ENCODE measurements at regions not wholly inside any gene's neighbourhood (a gene's known extent, or its start where the extent isn't known, plus 50 kb on each side); places are given as distances from the start of the nearest gene placed in this dataset.

GRCh38 chr6:141026504-141026903, 1106.2 kb upstream of the GJE1 start:
- no peak for DNase-seq

- DNase-seq, result no peak
Observed at GRCh38 chr6:141024526-141024925, 1108.2 kb upstream of the GJE1 start.

DNA sequence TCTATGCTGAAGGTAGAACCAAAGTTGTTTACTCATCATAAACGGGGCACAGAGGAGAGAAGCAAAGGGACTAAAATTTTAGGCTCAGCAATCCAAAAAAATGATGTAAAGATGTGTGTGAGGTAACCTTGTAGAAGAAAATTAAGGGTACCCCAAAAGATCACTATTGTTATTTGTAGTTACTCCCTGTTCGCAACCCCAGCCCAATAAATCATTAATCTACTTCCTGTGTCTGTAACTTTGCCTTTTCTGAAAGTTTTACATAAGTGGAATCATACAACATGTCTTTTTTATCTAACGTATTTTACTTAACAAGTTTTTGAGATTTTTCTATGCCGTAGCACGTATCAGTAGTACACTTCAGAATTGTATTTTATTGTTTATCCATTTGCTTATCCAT, 1114.8 kb upstream of the GJE1 start:
- DNase-seq, result no peak

DNA sequence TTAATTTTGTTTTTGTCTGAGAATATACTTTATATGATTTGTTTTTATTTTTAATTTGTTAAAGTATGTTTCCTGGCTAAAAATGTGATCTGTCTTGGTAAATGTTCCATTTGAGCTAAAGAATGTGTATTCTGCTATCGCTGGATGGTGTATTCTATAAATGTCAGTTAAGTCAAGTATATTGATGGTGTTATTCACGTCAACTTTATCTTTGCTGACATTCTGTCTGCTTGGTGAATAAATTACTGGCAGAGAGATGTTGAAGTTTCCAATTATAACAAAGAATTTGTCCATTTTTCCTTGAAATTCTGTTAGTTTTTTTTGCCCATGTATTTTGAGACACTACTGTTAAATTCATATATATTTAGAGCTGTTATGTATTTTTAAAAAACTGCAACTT, 1131.8 kb upstream of the GJE1 start:
- DNase-seq, result no peak

DNA sequence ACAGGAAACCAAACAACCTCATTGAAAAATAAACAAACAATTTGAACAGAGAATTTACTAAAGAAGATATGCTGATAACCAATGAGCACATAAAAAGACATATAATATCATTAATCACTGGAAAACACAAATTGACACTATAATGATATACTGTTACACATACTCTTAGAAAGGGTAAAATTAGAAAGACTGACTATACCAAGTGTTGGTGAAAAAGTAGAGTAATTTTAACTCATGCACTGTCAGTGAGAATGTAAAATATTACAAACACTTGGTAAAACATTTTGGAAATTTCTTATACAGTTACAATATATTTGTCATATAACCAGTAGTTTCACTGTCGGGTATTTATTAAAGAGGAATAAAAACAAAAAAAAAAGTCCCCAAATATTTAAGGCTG, 1139.2 kb upstream of the GJE1 start:
- no peak for DNase-seq

GRCh38 chr6:140992678-140993077, 1140.0 kb upstream of the GJE1 start:
- no peak for DNase-seq

DNA sequence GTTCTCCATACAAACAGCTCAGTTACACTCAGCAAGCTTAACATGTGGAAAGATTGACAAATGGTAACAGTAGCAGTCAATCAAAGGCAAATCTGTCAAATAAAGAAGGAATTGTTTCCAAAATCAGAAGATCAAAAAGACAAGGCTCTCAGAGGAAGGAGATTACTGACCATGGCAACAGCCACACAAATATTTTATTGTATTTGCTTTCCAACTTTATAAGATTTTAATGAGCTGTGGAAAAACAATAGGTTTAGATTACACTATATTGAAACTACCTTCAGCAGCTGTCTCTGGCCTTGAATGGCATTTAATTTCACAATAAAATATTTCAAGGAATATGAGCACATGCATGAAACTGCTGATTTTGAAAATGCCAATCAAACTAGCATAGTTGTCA, 1143.9 kb upstream of the GJE1 start:
- DNase-seq, result no peak

- DNase-seq, result no peak
Observed at GRCh38 chr6:140987364-140988155, 1145.2 kb upstream of the GJE1 start.

DNA sequence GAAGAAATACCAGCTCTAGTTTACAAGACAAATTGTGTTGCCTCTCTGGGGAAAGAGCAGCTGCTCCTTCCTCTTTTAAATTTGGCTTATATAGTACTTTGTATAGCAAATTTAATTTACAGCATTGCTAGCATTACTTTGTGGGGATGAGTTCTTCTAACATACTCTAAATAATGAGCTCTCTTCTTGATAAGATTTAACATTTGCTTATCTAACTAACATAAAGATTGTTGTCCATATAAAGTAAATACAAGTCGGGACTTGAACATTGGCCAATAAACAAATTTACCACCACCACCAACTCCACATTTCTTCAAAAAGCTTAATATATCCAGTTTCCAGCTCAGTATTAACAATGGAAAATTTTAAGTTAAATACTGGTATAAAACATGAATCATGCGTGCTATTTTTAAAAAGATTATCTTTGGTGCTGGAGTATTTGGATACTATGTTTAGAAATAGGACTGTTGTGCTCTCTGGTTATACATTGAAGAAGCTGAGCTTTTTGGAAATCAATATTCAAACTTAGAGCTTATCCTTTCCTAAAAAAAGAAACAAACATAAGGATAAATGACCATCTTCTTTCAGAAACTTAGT, 1146.9 kb upstream of the GJE1 start:
- DNase-seq, result no peak

DNA sequence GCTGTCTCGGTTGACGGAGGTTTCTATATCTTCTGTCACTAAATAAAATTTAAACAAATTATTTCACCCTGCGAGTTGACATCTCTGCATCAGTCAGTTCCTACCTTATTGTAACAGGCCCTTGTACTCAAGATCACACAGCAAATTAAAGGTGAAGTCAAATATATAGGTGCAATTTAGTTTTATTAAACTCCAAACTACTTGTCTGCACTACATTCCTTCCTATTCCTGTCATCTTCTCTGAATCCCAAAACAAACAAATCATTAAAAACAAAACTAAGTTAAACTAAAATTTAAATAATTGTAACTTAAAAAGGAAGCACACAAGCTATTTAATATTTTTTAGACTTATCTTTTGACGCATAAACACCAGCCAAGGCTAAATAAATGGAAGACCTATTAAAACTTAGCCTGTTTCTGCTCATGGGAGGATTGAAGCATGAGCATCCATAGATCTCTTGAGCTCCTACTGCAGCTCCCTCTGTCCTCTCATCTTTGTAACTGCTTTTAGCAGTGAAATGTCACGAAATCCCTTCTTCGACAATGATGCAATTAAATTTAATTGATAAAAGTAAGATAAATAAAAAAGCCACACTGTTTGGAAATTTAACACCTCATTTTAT, 1152.3 kb upstream of the GJE1 start:
- no peak for DNase-seq

- no peak for DNase-seq
Observed at GRCh38 chr6:140979642-140980091, 1153.1 kb upstream of the GJE1 start.

- peak in 1 of 2 donors; percentile 32 for DNase-seq
Observed at GRCh38 chr6:140977403-140977802, 1155.3 kb upstream of the GJE1 start.

- no peak for DNase-seq
Observed at GRCh38 chr6:140976806-140977205, 1155.9 kb upstream of the GJE1 start.

GRCh38 chr6:140970485-140970884, 1162.2 kb upstream of the GJE1 start:
- DNase-seq, result no peak

DNA sequence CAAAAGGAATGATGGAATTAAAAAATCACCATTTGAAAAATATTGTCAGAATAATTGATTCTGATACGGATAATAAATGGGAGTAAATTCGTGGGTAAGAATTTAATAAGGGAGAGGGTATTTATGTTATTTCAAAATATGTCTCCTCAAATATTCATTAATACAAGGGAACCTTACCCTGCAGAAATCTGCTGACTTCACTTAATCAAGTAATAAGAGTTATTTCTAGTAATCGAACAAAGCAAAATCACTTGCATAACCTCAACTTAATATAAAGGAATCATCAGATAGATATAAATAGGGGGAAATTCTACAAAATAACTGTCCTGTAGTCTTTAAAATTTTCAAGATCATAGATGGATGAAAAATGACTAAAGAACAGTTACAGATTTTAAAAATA, 1164.7 kb upstream of the GJE1 start:
- no peak for DNase-seq

- no peak for DNase-seq
Observed at GRCh38 chr6:140966676-140967075, 1166.0 kb upstream of the GJE1 start.

DNA sequence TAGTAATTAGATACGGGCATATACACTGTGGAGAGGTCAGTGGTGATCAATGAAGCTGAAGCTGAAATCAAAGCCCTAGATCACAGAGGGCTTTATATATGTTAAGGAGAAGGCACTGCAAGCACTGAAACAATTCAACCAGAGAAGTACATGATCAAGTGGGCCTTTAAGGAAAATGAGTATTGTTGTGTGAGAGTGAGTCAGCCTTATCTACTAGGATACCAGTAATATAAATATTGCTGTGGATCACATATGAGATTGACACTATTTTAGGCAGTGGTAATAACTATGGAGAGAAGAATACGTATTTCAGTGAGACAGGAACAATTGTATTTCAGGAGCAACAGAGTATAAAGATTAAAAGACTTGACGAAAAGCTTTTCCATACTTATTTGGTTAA, 1172.2 kb upstream of the GJE1 start:
- DNase-seq, result no peak

- DNase-seq, result no peak
Observed at GRCh38 chr6:140957386-140957785, 1175.3 kb upstream of the GJE1 start.

DNA sequence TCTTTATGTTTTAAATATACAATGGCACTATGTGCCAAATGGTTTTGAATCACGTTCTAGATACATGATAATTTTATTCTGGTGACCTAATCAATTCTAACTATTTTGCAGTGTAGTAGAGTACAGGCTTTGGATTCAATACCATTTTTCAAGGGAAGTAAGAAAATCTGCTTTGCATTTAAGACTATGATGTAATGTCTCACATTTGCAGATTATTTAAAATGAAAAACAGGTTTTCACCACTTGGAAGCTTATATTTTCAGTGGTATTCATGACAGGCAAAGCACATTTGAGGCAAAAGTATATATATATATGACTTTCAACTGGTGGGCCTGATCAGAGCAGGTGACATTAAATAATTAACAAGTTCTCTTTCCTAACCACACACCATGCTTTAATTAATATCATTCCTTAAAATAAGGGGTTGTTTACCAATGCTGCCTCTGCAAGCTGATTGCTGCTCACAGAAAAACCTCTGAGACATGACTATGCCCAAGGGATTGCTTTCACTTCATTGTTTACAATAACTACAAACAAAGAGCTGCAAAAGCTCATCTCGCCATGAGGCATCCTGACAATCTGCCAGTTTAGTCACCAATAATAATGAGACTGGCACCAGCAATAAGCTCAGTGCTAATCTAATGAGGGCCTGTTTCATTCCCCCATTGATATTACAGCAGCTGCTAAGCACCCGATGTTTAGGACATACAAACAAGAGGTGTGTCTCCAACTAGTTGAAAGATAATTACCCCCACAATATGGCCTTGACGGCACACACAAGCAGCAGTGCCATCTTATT, 1176.0 kb upstream of the GJE1 start:
- no peak for DNase-seq

DNA sequence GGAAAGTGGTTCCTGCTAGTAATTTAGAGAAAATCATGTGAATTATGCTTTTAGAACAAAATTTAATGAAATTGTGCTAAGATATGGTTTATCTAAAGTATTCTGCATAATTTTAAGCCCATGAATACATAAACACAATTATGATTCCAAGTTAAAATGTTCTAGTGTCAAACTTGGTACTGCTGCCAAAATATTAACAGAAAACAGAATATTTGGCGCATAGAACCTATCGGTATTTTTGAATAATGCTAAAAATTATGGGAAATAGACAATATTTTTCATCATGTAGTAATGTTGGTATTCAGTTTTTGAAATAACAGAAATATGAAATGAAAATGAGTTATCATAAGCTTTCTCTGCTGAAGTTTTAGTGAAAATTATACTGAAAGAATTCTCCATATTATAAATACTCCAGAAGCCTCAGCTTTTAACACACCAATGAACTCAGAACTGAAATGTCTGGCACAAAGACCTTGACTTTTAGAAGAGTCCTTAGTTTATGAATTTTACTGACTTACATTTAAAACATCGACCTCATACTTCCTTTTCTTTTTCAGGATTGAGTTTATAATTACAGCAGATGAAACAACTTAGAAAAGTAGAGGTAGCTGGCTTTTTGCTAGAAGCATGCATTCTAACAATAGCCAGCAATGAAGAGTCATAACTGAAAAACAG, 1192.3 kb upstream of the GJE1 start:
- DNase-seq, result no peak

DNA sequence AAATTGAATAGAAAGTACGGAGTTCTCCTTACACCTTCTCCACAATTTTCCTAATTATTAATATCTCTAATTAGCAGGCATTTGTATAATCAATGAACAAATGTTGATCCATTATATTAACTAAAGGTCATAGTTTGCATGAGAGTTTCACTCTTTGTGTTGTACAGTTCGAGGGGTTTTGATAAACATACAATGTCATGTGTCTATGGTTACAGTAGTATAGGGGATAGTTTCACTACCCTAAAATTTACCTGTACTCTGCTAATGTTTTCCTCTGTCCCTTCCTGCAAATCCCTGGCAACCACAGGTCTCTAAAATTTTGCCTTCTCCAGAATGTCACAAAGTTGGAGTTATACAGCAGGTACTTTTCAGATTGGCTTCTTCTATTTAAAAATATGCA, 1199.8 kb upstream of the GJE1 start:
- DNase-seq, result no peak

GRCh38 chr6:140931581-140931980, 1201.1 kb upstream of the GJE1 start:
- DNase-seq, result no peak

GRCh38 chr6:140929121-140929520, 1203.6 kb upstream of the GJE1 start:
- no peak for DNase-seq
